ENCODE measurements at regions not wholly inside any gene's neighbourhood (a gene's known extent, or its start where the extent isn't known, plus 50 kb on each side); places are given as distances from the start of the nearest gene placed in this dataset.

DNA sequence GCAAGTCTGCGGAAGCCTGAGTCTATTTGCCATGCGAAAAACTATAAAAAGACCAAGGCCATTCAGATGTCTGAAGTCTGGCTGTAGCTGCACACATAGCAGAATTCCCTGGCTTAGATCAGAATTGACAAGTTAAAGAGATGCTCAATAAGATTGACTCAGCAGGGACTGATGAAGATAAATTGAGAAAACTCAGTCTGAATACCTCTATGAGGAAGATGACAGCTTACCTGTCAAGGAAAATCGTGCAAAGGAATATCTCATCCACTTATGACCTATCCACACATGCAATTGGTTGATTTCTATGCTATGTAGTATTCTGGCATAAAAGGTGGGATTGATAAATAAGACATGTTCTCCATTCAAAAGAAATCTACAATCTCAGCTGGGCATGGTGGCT is 288.6 kb downstream of the BAMBI start:
- H3K27me3 ChIP-seq (replicated peaks; ENCODE audit: insufficient read depth, low read depth, low read length, poor library complexity), result no peaks in the 10 kb centered on the region
- POLR2A ChIA-PET (ENCODE audit: low non-redundant PET), result no interaction called here
- no peak for DNase-seq (ENCODE audit: low spot score)
- TF ChIP-seq, protein P1, sequence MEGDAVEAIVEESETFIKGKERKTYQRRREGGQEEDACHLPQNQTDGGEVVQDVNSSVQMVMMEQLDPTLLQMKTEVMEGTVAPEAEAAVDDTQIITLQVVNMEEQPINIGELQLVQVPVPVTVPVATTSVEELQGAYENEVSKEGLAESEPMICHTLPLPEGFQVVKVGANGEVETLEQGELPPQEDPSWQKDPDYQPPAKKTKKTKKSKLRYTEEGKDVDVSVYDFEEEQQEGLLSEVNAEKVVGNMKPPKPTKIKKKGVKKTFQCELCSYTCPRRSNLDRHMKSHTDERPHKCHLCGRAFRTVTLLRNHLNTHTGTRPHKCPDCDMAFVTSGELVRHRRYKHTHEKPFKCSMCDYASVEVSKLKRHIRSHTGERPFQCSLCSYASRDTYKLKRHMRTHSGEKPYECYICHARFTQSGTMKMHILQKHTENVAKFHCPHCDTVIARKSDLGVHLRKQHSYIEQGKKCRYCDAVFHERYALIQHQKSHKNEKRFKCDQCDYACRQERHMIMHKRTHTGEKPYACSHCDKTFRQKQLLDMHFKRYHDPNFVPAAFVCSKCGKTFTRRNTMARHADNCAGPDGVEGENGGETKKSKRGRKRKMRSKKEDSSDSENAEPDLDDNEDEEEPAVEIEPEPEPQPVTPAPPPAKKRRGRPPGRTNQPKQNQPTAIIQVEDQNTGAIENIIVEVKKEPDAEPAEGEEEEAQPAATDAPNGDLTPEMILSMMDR (conservative IDR thresholded peaks at IDR 0.05; ENCODE audit: low read depth, low read length), result no peak
- TF ChIP-seq EZH2 (IDR thresholded peaks at IDR 0.05; ENCODE audit: borderline replicate concordance, low read depth, low read length, poor library complexity, severe bottlenecking), result no peak
- H3K27ac ChIP-seq (ENCODE audit: low read depth, low read length, poor library complexity, severe bottlenecking), result no peak overlapping the region
- no TSS peak for BruUV-seq (replicated peaks)
- H3K36me3 ChIP-seq (ENCODE audit: insufficient read depth, low read length, poor library complexity, severe bottlenecking), result no peaks in the 10 kb centered on the region
- intact Hi-C loops (cut with micrococcal nuclease; ENCODE audit: unreplicated experiment), result no loop called here
- H3K4me1 ChIP-seq (ENCODE audit: insufficient read depth, low read length, poor library complexity, severe bottlenecking), result peaks cover 4% of the 10 kb centered on the region
- H3K9me3 ChIP-seq (ENCODE audit: low read depth, low read length, poor library complexity, severe bottlenecking), result no peaks in the 10 kb centered on the region
- no peak overlapping the region for H3K4me3 ChIP-seq (ENCODE audit: low read depth, low read length, poor library complexity, severe bottlenecking)
- CTCF ChIA-PET, result no interaction called here

DNA sequence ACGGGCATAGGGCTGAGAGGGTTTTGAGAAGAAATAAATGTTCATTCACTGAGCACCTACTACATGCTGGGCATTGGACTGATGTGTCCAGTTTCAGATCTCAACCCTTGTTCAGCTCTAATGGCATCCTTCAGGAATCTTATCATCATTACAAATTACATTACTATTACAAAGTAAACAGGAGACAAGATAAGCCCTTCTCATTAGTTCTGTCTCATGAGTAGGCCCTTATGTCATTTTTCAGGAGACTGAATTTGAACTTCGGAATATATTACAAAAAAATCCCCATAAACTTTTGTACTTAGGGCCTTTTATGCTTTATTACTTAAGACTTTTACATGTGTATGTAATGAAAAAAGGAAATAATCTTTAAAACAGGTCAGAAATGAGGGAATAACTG is 289.7 kb downstream of the BAMBI start:
- POLR2A ChIA-PET (ENCODE audit: low non-redundant PET), result no interaction called here
- intact Hi-C loops (cut with micrococcal nuclease; ENCODE audit: unreplicated experiment), result no loop called here
- BruUV-seq (replicated peaks), result no TSS peak

DNA sequence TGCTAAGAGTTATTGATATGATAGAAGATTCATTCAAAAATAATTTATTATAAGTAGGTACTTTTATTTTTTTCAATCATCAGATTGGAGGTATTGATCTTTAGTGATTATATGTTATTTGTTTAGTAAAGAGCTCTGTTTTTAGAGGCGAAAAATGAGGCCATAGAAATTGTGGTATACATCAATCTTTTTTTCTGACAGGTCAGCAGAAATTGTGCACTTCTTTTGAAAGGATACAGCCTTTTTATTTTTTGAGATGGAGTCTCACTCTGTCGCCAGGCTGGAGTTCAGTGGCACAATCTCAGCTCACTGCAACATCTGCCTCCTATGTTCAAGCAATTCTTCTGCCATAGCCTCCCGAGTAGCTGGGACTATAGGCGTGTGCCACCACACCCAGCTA is 292.1 kb downstream of the BAMBI start:
- Histone ChIP-seq H3K36me3 (ENCODE audit: insufficient read depth, low read length, poor library complexity, severe bottlenecking) (no peaks in the 10 kb centered on the region), H3K9me3 (ENCODE audit: low read depth, low read length, poor library complexity, severe bottlenecking) (no peaks in the 10 kb centered on the region), H3K4me1 (ENCODE audit: insufficient read depth, low read length, poor library complexity, severe bottlenecking) (peaks cover 11% of the 10 kb centered on the region), H3K27me3 (replicated peaks; ENCODE audit: insufficient read depth, low read depth, low read length, poor library complexity) (no peaks in the 10 kb centered on the region), H3K4me3 (ENCODE audit: low read depth, low read length, poor library complexity, severe bottlenecking) (no peak overlapping the region), H3K27ac (ENCODE audit: low read depth, low read length, poor library complexity, severe bottlenecking) (no peak overlapping the region)
- intact Hi-C loops (cut with micrococcal nuclease; ENCODE audit: unreplicated experiment), result no loop called here
- no TSS peak for BruUV-seq (replicated peaks)
- TF ChIP-seq EZH2 (IDR thresholded peaks at IDR 0.05; ENCODE audit: borderline replicate concordance, low read depth, low read length, poor library complexity, severe bottlenecking), result no peak
- TF ChIP-seq, protein P1 (conservative IDR thresholded peaks at IDR 0.05; ENCODE audit: low read depth, low read length), result no peak
- ChIA-PET POLR2A (ENCODE audit: low non-redundant PET) (no interaction called here), CTCF (no interaction called here)
- no peak for DNase-seq (ENCODE audit: low spot score)

More for the DNA sequence above, 289.7 kb downstream of the BAMBI start:
- Histone ChIP-seq H3K27ac (ENCODE audit: low read depth, low read length, poor library complexity, severe bottlenecking) (no peak overlapping the region), H3K9me3 (ENCODE audit: low read depth, low read length, poor library complexity, severe bottlenecking) (no peaks in the 10 kb centered on the region), H3K4me1 (ENCODE audit: insufficient read depth, low read length, poor library complexity, severe bottlenecking) (peaks cover 9% of the 10 kb centered on the region), H3K27me3 (replicated peaks; ENCODE audit: insufficient read depth, low read depth, low read length, poor library complexity) (no peaks in the 10 kb centered on the region), H3K4me3 (ENCODE audit: low read depth, low read length, poor library complexity, severe bottlenecking) (no peak overlapping the region), H3K36me3 (ENCODE audit: insufficient read depth, low read length, poor library complexity, severe bottlenecking) (no peaks in the 10 kb centered on the region)
- TF ChIP-seq, protein P1 (conservative IDR thresholded peaks at IDR 0.05; ENCODE audit: low read depth, low read length), result no peak
- TF ChIP-seq EZH2 (IDR thresholded peaks at IDR 0.05; ENCODE audit: borderline replicate concordance, low read depth, low read length, poor library complexity, severe bottlenecking), result no peak
- CTCF ChIA-PET, result no interaction called here
- DNase-seq (ENCODE audit: low spot score), result no peak

Data from A673 (cell line).